ENCODE measurements at regions not wholly inside any gene's neighbourhood (a gene's known extent, or its start where the extent isn't known, plus 50 kb on each side); places are given as distances from the start of the nearest gene placed in this dataset.

DNA sequence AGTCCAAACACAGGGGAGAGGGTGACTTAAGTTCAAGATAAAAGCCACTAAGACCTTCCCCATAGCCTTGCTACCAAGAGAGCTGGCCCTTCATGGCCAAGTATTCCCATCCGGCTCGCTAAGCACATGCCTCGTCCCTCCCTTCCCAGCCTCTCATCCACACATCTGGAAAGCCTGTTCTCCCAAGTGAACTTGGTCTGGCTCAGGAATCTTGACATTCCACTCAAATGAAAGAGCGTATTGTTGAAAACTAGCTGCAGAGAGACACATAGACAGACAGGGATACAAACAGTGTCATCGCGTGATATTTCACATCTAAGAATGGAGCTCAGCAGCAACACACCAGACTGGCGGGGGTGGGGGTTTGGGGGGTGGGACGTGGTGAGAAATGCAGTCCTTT is 182.8 kb upstream of the FOXQ1 start:
- Mint-ChIP-seq H3K4me1 (peaks cover 7% of the 10 kb centered on the region), H3K9me3 (no peaks in the 10 kb centered on the region), H3K27me3 (peaks cover 22% of the 10 kb centered on the region), H3K27ac (no peak overlapping the region), H3K4me3 (no peak overlapping the region)
- ATAC-seq (no peak), DNase-seq (no peak)

DNA sequence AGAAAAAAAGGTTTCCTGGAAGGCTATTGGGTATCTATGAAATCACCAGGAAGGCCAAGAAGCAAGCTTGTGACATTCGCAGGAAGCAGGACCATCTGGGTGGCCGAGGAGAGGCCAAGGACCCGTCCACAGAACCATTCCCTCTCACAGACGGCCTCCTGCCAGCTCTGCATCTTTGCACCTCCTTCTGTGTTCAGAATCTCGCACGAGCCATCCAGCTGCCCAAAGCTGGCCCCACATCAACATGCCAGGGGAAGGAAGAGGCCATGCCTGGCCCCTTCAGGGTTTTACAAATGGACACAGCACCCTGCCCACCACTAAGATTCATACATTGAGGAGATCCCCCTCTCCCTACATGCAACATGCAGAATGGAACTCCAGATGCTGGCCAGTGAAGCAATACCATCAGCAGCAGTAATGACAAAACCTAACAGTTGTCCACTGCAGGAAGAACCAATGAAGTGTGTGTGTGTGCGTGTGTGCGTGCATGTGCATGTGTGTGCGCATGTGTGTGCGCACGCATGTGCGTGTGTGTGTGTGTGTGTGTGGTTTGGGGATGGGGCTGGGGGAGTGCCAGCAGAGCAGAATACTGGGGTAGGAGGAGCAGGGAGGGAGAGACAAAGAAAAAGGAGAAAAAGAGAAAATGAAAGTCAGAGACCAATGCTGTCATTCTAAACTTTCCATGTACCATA is 184.2 kb upstream of the FOXQ1 start:
- Mint-ChIP-seq H3K4me3 (no peak overlapping the region), H3K9me3 (no peaks in the 10 kb centered on the region), H3K27ac (no peak overlapping the region), H3K4me1 (peaks cover 7% of the 10 kb centered on the region), H3K27me3 (peaks cover 14% of the 10 kb centered on the region)
- ATAC-seq (no peak), DNase-seq (no peak)

DNA sequence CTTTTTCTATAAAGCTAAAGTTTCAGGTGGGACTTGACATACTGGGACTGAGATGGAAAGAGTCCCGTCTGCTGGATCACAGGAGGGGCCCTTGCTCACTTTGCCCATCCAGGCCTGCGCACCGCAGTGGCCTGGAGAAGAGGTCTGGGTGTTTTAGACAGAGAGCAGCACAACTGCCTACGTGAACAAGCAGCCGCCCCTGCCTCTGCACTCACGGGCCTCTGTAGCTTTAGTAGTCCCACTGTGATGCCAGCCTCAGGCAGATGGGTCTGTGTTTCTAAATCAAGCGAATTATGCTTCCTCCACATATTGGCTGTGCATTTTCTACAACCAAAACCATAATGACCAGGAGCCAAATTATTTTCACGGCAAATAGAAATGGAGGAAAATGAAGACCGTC is 184.8 kb upstream of the FOXQ1 start:
- Mint-ChIP-seq H3K9me3 (no peaks in the 10 kb centered on the region), H3K4me3 (no peak overlapping the region), H3K27ac (no peak overlapping the region), H3K4me1 (peaks cover 7% of the 10 kb centered on the region), H3K27me3 (peaks cover 7% of the 10 kb centered on the region)
- ATAC-seq (no peak), DNase-seq (no peak)

DNA sequence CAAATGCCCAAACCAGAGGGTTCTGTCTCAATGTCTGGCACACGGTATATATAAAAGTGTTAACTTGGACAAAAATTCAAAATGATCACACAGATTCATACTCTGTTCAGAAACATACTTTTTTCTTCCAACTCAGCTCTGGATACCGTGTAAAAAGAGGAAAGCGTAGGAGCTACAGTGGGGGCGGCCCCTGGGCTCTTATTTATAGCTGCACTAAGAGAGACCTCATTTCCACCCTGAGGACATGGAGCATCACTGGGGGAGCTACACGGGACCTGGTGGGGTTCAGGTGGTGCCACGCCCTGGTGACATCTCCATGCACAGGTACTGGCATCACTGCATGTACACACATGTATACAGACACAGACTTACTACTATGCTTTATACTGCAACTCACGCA is 185.9 kb upstream of the FOXQ1 start:
- no peak for ATAC-seq
- no peaks in the 10 kb centered on the region for H3K9me3 Mint-ChIP-seq
- H3K27ac Mint-ChIP-seq = no peak overlapping the region
- DNase-seq = no peak
- peaks cover 7% of the 10 kb centered on the region for H3K4me1 Mint-ChIP-seq
- H3K27me3 Mint-ChIP-seq = peaks cover 5% of the 10 kb centered on the region
- no peak overlapping the region for H3K4me3 Mint-ChIP-seq

DNA sequence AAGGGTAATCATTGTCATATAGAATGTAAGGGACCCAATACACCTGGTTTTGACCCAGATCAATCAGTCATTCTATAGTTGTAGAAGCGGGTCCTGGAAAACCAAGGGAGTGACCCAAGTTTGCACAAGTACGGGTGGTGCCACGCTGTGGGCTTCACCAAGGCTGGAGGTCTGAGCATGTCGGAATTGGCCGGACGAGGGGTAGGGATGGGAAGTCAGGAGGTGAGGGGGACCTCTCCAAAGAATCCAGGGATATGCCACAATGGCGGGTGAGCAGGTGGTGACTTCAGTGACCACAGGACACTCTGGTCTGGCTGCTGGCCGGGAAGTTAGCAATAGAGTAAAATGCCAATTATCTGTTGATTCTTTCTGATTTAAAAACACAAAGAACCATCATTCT is 186.6 kb upstream of the FOXQ1 start:
- no peak for ATAC-seq
- Mint-ChIP-seq H3K27ac (no peak overlapping the region), H3K27me3 (peaks cover 5% of the 10 kb centered on the region), H3K4me3 (no peak overlapping the region), H3K9me3 (no peaks in the 10 kb centered on the region), H3K4me1 (peaks cover 7% of the 10 kb centered on the region)
- no peak for DNase-seq

DNA sequence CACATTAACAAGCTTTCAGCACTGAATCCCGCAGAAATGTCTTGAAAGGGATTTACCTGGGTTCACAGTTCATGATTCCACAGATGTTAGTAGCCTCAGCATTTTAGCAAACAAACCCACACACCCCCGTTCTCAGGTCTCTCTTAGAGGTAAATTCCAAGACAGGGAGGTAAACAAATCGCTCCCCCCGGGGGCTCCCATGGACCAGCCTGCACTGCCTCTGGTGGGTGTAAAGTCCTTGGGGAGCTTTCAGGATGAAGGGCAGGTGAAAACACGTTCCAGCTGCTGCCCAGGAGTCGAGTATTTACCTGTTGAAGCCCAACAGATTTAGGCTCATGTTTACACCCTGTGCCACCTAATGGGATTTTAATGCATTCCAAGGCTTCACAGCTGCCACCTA is 187.0 kb upstream of the FOXQ1 start:
- H3K27me3 Mint-ChIP-seq = peaks cover 8% of the 10 kb centered on the region

DNA sequence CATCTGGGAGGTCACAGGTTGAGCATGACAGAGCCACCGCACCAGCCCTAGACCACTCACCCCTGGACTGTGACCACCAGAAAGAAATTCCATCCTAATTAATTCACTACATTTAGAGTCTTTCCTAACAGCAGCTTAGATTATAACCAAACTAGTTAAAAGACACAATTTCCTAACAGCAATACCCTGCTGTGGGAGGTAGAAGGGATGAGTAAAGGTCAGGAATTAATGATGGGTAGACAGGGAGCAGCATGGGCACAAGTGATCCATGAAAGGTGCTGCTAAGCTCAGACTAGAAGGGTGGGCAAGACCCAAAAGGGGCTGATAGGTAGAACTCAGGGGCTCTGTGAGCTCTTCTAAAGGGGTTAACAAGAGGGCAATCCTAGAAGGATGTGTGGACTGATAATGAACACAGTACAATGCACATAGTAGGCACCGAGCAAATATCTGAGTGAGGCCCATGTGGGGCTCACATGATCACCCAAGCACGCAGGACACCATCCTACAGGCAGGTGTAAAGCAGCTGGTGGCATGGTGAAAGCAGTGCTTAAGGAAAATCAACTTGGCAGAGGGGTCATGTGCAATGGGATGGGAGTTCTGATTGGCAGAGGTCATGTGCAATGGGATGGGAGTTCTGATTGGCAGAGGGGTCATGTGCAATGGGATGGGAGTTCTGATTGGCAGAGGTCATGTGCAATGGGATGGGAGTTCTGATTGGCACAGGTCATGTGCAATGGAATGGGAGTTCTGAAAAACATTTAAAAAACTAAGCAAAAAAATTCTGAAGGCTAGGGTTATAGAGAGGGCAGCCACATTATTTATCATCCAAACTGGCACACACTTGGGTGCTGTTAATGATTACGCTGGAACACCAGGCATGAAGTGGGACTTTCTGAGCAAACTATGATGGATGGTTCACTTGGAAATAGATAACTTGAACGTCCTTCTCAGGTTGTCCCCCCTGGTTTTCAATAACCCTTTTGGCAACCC is 188.2 kb upstream of the FOXQ1 start:
- ATAC-seq (no peak), DNase-seq (no peak)
- Mint-ChIP-seq H3K9me3 (no peaks in the 10 kb centered on the region), H3K4me3 (no peak overlapping the region), H3K4me1 (peaks cover 7% of the 10 kb centered on the region), H3K27me3 (peaks cover 18% of the 10 kb centered on the region), H3K27ac (no peak overlapping the region)

More for the DNA sequence above, 187.0 kb upstream of the FOXQ1 start:
- Mint-ChIP-seq H3K4me1 (peaks cover 7% of the 10 kb centered on the region), H3K9me3 (no peaks in the 10 kb centered on the region), H3K27ac (no peak overlapping the region), H3K4me3 (no peak overlapping the region)
- DNase-seq (no peak), ATAC-seq (no peak)

DNA sequence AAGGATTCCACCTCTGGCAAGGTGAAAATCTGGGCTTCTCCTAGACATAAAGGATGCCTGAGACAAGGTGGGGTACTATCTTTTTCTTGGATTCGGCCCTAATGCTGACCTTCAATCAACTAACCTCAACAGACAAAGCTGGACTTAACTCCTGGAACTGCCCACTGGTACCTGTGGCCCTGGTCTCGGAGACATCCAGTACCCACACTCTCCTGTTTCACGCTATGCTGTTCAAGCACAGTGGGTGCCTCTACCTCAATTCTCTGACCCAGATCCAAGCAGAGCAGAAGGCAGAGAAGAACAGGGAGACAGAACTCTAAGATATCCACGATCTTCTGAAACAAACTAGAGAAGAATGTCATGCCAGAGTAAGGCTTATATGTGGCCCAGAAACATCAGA is 189.8 kb upstream of the FOXQ1 start:
- no peak for ATAC-seq
- no peak overlapping the region for H3K4me3 Mint-ChIP-seq
- no peaks in the 10 kb centered on the region for H3K4me1 Mint-ChIP-seq
- peaks cover 21% of the 10 kb centered on the region for H3K27me3 Mint-ChIP-seq
- no peaks in the 10 kb centered on the region for H3K9me3 Mint-ChIP-seq
- DNase-seq = no peak
- no peak overlapping the region for H3K27ac Mint-ChIP-seq

DNA sequence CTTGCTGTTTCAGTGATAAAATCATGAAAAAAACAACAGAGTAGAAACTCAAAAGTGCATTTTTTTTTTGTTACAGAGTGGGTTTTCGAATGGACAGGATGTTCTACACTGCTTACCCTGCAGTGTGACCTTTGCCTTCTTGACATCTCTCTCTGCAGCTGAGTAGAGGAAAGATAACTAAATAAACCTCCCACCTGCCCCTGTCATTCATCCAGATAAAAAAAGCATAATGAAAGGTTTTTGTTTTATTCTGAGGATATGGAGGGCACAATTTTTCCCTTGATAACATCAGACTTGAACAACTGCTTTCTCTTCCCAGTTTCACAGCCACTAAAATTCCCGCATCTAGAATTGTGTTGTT is 193.6 kb upstream of the FOXQ1 start:
- peaks cover 27% of the 10 kb centered on the region for H3K27me3 Mint-ChIP-seq
- no peak overlapping the region for H3K27ac Mint-ChIP-seq
- no peaks in the 10 kb centered on the region for H3K9me3 Mint-ChIP-seq
- no peak overlapping the region for H3K4me3 Mint-ChIP-seq
- no peaks in the 10 kb centered on the region for H3K4me1 Mint-ChIP-seq
- no peak for DNase-seq
- ATAC-seq = no peak

DNA sequence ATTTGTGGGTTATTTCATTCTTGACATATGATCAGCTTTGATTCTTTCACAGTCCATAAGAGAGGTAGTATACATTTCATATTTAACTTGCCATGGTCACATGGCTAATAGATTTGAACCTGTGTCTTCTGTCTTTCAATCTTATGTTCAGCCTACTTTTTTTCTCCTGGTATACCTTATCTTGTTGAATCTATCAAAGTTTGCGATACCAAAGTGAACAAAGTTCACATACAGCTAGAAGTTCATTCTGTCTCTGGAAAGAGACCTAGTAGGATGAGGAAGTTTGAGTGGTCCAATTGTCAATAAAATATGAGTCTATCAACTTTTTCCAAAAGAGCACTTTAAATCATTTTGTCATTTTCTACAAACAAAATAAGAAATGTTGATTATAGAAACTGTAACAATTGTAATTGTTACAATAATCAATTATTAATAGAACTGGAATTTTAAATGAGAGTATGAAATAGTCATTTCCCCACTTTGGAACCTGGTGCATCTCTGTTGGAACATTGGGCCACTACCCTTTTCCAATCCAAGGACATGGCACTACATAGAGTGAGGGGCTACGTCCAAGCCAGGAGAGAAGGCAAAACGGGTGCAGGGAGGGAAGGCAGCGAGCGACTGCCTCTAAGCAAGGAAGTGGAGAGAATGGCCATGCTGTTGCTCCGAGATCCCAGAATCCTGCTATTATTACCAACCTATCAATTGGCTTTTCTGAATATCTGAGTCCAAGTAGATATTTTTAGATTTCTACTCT is 194.2 kb upstream of the FOXQ1 start:
- ATAC-seq (no peak), DNase-seq (no peak)
- H3K27ac Mint-ChIP-seq = no peak overlapping the region
- peaks cover 27% of the 10 kb centered on the region for H3K27me3 Mint-ChIP-seq
- no peak overlapping the region for H3K4me3 Mint-ChIP-seq
- H3K9me3 Mint-ChIP-seq = no peaks in the 10 kb centered on the region
- no peaks in the 10 kb centered on the region for H3K4me1 Mint-ChIP-seq

DNA sequence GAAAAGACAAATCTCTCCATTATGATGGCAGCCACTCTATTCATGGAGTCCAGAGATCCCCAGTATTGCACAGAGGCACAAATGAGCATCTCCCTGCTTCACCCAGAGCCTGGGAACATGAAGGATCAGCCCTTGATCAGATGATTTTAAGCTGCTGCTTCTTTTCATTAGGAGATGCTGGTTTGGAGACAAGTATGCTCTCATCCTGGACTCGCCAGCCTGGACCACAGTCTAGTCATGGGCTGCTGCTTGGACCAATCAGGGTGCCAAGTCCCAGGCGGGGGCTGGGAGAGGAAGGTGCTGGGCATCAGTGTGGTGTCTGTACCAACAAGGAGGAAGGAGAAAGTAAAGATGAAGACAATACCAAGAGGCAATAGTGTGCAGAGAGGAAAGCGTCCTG is 195.7 kb upstream of the FOXQ1 start:
- no peak for ATAC-seq
- H3K9me3 Mint-ChIP-seq = no peaks in the 10 kb centered on the region

DNA sequence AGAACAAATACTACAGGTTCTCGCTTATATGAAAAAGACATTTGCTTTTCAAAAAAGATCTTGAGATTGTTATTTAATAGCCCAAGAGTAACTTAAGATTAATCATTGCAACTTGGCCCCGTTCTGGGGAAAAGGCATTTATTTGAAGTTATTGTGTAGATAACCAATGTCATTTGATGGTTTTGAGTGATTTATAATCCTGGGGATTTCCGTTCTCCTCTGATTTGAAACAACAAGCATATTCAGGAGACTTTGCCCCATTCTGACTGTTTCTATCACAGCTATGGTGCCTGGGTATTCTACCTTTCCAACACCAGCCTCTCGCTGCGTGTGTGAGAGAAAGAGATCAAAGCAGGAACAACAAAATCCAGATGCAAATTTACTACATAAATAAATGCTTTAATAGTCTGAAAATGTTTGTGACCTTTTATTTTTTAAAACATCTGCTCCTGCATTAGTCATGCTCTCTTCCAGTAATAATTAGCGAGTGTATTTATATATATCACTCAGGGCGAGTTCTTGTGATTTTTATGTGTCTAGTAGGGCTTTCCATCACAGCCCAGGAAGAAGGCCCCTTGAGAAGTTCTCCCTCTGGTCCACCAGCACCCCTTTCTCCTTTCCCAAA is 197.9 kb upstream of the FOXQ1 start:
- Mint-ChIP-seq H3K27ac (no peak overlapping the region), H3K4me1 (no peaks in the 10 kb centered on the region), H3K9me3 (no peaks in the 10 kb centered on the region), H3K4me3 (no peak overlapping the region), H3K27me3 (peaks cover 18% of the 10 kb centered on the region)
- ATAC-seq = no peak
- no peak for DNase-seq

More for the DNA sequence above, 195.7 kb upstream of the FOXQ1 start:
- H3K27ac Mint-ChIP-seq = no peak overlapping the region
- no peak overlapping the region for H3K4me3 Mint-ChIP-seq
- H3K4me1 Mint-ChIP-seq = no peaks in the 10 kb centered on the region
- DNase-seq = no peak
- peaks cover 27% of the 10 kb centered on the region for H3K27me3 Mint-ChIP-seq

DNA sequence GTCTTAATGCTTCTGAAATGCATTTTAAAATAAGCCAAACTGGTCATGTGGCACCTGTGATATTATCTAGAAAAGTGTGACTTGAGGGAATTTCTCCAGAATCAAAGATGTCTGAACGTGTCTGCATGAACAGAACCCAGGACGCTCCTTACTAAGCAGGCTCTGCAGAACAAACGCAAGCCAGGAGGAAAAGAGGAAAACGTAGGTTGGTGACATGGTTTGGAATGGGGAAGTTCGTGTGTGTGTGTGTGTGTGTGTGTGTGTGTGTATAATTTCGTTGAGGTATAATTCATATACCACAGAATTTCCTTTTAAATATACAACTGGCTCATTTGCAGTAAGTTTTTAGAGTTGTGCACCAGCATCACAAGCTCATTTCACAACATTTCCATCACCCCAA is 200.5 kb upstream of the FOXQ1 start:
- DNase-seq = no peak
- Mint-ChIP-seq H3K4me1 (no peaks in the 10 kb centered on the region), H3K4me3 (no peak overlapping the region), H3K27me3 (peaks cover 12% of the 10 kb centered on the region), H3K9me3 (no peaks in the 10 kb centered on the region), H3K27ac (no peak overlapping the region)
- no peak for ATAC-seq

DNA sequence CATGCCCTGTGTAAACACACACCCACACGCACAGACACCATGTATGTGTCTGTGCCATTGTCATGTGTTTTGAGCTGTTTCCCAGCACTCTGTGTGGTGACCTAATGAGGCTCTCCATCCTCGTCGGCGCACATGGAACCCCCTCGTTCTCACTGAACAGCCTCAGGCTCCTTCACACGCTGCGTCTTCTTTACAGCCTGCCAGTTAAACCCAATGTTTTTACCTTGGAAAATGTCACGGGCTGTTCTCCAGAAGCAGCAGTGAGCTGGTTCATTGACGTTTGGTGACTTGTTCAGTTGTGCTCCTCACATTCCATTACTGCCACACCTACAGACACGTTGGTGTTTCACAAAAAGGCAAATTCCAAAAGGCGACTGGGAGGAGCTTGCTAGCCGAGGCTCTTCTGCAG is 201.0 kb upstream of the FOXQ1 start:
- DNase-seq (no peak), ATAC-seq (no peak)
- H3K27me3 Mint-ChIP-seq = peaks cover 12% of the 10 kb centered on the region
- no peak overlapping the region for H3K27ac Mint-ChIP-seq
- no peaks in the 10 kb centered on the region for H3K9me3 Mint-ChIP-seq
- H3K4me1 Mint-ChIP-seq = no peaks in the 10 kb centered on the region
- no peak overlapping the region for H3K4me3 Mint-ChIP-seq

DNA sequence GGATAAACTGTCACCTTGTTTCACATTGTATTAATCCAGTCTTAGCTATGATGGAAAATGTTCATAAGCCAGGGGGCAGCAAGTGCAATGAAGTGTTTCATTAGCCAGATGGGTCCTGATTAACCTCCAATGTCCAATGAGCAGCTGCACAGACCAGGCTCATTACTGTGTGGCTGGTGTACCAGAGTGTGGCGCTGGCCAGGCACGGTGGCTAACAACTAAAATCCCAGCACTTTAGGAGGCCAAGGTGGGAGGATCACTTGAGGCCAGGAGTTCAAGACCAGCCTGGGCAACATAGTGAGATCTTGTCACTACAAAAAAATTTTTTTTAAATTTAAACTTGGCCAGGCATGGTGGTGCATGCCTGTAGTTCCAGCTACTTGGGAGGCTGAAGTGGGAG is 201.7 kb upstream of the FOXQ1 start:
- no peaks in the 10 kb centered on the region for H3K4me1 Mint-ChIP-seq
- H3K4me3 Mint-ChIP-seq = no peak overlapping the region
- H3K9me3 Mint-ChIP-seq = no peaks in the 10 kb centered on the region
- DNase-seq = no peak
- H3K27me3 Mint-ChIP-seq = peaks cover 10% of the 10 kb centered on the region
- ATAC-seq = no peak
- no peak overlapping the region for H3K27ac Mint-ChIP-seq
